ENCODE measurements at regions not wholly inside any gene's neighbourhood (a gene's known extent, or its start where the extent isn't known, plus 50 kb on each side); places are given as distances from the start of the nearest gene placed in this dataset.

DNA sequence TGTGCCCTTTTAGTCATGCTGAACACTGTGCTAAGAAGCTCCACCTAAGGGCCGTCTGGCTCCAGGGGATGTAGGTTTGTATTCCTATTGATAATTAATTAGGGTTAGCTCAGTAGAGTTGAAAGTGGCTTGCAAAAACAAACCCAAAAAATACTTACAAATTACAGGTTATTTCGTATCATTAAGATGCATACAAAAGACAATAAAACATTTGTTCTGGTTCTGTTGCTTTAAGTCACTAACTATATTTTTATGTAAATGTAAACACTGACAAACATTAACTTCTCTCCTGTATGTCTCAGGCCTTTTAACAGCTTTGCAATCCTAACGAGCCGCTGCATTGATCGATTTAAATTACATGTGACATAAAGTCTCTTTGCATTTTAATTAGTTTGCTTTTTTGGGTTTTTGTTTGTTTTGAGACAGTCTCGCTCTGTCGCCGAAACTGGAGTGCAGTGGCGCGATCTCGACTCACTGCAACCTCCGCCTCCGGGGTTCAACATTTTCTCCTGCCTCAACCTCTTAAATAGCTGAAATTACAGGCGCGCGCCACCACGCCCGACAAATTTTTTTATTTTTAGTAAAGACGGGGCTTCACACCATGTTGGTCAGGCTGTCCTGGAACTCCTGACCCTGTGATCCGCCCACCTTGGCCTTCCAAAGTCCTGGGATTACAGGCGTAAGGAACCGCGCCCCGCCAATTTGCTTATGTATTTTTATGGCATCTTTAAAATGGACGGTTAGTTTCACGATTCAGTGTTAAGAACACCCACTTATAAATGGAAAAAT lies 110.9 kb downstream of the HFE start:
- no peak for DNase-seq (ENCODE audit: low spot score)

DNA sequence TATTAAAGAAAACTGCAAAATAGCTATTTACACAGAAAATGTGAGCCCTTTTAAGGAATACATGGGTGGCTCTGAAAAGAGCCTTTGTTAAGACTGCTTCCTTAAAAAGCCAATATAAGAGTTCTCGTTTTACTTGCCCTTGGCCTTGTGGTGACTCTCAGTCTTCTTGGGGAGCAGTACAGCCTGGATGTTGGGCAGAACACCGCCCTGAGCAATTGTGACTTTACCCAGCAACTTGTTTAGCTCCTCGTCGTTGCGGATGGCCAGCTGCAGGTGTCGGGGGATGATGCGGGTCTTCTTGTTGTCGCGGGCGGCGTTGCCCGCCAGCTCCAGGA lies 111.5 kb downstream of the HFE start:
- DNase-seq (ENCODE audit: low spot score): no peak

DNA sequence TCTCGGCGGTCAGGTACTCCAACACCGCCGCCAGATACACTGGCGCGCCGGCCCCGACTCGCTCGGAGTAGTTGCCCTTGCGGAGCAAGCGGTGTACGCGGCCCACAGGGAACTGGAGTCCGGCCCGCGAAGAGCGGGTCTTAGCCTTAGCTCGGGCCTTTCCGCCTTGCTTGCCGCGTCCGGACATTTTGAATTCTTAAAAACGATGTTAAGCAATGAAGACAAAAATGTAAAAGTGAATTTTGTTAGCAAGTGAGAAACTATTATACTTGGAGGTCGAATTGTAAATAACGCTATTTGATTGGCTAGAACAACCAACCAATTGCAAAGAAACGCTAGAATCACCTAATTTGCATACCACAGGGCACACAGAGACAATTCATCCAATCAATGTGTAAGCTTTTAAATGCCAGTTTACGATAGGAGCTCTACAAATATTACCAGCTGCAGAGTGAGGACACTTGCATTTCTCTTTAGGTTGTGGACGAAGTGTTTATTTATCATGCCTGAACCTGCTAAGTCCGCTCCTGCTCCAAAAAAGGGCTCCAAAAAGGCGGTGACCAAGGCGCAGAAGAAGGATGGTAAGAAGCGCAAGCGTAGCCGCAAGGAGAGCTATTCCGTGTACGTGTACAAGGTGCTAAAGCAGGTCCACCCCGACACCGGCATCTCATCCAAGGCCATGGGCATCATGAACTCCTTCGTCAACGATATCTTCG lies 112.0 kb downstream of the HFE start:
- peak; percentile 98 for DNase-seq (ENCODE audit: low spot score)

DNA sequence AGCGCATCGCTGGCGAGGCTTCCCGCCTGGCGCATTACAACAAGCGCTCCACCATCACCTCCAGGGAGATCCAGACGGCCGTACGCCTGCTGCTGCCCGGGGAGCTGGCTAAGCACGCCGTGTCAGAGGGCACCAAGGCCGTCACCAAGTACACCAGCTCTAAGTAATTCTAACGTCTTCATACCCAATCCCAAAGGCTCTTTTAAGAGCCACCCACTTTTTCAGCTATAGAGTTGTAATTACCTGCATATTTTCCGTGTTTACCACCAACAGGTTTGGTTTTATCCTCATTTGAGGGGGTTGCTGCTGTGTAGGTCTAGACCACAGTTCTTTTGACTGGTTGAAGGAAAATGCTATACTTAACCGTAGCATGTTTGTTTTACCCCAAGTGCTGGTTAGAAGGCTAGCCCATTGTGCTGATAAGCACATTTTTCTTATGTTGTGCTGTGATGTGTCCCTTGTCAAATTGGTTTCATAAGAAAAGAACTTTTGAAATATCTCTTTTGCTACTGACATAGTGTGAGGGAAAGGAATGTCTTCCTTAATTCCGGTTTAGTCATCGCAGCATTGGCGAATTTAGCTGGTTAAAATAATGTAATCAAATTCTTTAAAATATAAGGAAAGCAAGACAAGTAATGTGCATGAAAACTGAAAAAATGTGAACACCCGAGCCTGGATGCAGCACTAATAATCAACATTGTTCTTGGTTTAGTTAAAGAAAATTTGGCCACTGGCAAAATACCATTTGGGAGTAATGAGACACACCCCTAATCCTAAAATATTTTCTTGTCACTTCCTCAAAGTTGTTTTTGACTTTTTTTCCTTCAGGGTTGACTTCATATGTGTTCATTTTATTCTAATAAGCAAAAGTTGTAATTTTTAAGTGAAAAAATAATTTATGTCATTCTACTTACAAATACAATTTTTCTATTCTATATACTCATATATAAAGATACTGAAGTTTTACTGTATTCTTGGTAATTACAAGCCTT lies 112.8 kb downstream of the HFE start:
- DNase-seq (ENCODE audit: low spot score): no peak

DNA sequence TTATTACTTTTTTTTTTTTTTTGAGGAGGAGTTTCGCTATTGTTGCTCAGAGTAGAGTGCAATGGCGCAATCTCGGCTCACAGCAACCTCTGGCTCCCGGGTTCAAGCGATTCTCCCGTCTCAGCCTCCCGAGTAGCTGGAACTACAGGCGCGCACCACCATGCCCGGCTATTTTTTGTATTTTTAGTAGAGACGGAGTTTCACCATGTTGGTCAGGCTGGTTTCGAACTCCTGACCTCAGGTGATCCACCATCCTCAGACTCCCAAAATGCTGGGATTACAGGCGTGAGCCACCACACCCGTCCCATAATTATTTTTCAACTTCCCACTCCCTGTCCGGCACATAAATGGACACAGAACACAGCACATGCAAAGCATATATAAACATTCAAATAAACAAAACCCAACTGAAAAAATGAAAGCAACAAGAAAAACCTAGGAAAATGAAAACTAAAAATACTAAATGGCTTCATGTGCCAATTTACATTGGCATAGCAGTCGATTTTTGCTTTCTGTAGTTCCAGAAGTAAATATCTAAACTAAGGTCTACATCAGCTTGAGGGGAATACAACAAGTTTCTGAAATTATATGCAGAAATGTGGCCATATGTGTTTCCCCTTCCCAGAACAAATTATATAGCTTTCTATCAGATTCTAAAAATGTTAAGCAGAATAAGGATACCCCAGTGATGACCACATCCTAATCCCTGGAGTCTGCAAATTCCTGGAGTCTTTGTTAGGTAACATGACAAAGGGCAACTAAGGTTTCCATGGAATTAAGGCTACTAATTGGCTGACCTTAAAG lies 113.9 kb downstream of the HFE start:
- DNase-seq (ENCODE audit: low spot score): no peak

DNA sequence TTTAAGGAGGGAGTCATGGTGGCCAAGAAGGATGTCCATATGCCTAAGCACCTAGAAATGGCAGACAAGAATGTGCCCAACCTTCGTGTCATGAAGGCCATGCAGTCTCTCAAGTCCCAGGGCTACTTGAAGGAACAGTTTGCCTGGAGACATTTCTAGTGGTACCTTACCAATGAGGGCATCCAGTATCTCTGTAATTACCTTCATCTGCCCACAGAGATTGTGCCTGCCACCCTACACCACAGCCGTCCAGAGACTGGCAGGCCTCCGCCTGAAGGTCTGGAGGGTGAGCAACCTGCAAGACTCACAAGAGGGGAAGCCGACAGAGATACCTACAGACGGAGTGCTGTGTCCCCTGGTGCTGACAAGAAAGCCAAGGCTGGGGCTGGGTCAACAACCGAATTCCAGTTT lies 115.0 kb downstream of the HFE start:
- DNase-seq (ENCODE audit: low spot score): no peak

DNA sequence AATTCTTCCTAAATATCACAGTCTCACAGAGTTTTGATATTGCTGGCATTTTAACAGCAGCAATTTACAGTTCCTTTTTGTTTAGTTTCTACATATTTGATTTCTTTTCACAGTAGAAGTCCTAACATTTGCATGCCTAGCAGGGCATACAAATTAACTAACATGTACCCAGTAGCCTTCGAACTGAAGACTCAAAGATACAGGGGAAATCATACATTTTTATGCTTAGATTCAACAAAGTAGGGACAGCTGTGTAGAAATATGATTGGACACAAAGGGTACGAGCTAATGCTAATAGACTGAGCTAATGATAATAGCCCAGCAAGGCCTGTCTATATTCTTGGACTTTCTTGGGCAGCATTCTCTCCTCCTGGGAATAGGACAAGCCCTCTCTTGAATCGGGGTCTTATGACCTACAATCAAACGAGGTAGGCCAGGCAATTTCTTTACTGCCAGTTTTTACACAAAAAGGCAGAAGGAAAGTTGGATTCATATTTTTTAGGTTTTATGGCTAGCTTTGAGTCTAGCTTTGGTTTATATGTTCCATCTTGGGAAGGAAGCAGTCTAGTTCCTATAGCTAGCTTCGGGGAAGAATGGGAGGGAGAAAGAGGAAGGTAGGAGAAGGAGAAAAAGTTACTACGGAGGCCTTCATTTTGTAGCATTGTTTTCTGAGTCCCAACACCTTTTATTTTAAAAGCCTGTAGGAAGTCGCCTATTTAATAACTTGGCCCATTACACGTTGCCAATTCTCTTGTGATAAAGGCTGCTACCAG lies 115.8 kb downstream of the HFE start:
- DNase-seq (ENCODE audit: low spot score): no peak

DNA sequence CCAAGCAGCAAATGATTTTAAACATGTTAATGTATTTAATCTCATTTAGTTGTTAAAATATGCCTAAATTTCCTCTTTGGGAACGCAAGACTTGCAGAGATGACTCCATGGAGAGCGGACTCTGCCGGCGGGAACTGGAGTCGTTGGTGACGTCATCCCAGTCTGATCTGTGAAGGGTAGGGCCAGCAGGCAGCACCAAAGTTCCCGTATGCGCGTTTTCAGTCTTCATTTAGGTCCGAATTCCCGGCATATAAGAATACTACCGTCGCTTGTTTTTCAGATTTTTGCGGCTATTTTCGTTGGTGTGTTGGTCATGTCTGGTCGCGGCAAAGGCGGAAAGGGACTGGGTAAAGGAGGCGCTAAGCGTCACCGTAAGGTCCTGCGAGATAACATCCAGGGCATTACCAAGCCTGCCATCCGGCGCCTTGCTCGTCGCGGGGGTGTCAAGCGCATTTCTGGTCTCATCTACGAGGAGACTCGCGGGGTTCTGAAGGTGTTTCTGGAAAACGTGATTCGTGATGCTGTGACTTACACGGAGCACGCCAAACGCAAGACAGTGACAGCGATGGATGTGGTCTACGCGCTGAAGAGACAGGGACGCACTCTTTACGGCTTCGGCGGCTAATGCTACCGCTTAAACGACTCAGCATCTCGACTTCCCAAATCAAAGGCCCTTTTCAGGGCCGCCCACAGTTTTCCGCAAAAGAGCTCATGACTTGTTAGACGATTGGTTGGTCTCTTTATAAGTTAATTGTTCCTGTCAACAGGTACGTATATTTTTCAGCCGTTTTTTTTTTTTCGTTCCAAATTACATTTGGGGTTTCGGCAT lies 117.3 kb downstream of the HFE start:
- peak; percentile 99 for DNase-seq (ENCODE audit: low spot score)

DNA sequence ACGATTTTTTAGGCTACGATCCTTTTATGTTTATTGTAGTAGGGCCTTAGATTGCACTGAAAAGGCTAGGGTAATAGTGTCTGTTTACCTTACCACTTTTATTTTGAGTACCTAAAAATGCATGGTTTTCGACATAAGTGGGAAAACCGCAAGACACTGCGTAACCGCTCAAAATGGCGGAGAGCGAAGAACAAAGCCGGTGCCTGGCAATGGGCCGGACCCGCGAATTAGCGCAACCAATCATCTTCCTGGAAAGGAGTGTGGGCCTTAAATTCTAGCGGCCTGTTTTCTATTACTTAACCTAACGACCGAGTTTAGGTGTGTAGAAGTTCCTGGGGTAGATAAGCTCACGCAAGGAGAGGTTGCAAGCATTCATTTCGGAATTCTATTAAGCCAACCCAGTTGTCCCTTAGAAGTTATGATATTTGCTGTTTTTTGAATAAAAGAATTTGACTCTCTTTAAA lies 118.0 kb downstream of the HFE start:
- peak; percentile 77 for DNase-seq (ENCODE audit: low spot score)

DNA sequence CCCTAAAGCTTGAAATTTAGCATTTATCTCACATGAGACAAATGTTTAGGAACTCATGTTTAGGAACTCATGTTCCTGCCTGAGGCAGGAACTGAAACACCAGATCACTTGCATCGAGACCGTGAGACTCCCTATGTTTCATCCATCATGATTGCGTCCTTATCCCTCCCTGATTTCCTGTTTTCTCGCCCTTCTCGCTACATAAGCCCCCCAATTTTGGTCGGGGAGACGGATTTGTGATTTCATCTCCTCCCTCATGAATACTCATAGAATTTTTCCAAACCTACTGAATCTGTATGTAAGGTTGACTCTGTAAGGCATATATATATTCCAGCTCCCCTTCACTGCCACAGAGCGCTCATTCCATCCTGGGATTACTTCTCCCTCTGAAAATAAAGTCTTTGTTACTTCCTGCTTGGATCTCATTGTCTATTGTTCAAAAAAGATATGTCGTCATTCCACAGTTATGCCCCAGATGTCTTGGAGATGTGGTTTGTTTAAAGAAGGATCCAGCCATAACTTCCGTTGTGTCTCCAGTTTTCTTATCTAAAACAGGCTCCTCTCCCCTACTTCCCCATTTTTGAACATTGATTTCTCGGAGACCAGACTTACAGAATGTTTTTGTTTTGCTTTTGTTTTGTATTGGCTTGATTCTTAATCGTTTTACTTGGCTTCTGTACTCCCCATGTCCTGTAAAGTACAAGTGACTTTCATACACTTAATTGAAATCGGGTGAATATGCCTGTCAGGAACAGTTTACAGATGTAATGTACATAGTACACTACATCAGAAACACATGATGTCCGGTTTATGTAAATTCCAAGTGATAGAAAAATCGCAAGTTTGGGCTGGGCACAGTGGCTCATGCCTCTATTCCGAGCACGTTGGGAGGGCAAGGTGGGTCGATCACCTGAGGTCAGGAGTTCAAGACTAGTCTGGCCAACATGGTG lies 118.7 kb downstream of the HFE start:
- peak; percentile 87 for DNase-seq (ENCODE audit: low spot score)

DNA sequence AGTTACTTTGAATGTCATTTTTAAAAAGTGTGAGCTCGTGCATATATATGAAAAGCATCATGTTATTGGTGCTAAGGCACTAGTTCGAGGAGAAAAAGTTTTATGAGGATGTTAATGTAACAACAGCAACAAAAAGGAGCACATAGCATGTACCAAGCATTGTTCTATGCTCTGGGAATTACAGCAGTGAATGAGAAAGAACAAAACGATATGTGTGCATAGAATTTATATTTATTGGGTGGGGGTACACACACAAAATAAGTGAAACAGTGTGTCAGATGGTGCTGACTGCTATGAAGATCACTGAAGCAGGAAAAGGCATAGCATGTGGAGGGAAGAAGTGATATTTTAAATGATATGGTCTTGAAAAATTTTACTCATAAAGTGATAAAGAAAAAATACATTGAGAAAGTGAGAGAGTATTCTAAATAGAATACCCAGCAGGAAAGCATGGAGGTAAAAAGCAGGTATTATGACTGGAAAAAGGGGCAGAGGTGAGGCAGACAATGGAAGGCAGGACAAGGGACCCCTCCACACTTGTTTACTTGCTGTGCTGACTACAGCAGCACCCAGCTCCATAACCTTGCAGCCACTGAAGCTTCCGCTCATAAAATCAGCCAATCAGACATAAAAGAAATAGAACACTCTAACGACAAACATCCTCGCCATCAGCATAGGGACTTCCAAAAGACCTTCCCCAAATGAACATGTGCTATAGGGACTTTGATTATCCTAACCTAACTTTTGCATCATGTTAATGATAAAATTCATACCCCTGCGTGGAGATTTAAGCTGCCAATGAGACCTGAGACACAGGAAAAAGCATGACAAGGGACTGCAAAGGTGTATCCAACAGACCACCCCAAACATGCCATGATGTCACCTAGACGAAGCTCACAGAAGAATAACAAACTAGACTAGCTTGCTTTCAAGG lies 119.9 kb downstream of the HFE start:
- peak; percentile 8 for DNase-seq (ENCODE audit: low spot score)

DNA sequence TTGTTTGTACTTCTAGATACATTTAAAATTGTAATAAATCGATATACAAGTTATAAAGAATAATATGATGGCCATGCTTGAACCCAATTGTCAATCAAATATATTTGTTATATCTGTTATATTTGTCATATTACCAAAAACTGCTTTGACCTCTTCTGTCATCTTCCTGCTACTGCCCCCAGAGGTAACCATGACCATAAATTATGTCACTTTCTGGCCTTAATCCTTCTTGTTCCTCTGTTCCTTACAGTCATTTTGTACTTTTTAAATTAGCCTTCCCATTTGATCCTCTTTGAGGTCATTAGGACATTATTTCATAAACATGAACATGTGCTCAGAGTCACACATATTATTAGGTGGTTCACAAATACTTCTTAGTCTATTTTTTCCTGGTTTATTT lies 124.7 kb downstream of the HFE start:
- no peak for DNase-seq (ENCODE audit: low spot score)

DNA sequence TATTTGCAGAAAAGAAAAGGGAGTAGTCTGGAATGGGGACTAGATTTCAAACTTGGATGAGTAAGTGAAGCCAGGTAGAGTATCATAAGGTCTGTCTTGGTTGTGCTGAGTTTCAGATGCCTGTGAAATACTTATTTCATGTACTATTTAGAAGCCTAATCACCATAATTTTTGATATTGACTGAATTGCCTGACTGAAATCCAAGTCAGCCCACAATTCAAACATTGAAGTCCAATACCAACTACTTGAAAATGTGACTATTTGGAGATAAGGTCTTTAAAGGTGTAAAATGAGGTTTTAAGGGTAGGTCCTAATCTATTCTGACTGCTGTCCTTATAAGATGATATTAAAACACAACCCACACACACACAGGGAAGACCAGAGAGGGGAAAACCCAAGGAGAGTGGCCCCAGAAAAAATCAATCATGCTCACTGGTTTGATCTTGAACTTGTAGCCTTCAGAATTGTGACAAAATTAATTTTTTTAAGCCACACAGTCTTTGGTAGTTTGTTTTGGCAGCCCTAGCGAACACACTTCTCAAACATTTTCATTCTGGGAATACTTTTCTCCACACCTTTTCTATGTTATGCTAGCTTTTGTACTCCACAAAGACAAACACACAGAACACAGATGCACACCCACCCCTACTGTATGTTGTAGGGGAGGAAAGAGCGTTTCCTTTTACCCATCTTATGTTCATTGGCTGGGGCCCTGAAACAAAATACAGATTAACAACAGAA lies 126.3 kb downstream of the HFE start:
- no peak for DNase-seq (ENCODE audit: low spot score)

DNA sequence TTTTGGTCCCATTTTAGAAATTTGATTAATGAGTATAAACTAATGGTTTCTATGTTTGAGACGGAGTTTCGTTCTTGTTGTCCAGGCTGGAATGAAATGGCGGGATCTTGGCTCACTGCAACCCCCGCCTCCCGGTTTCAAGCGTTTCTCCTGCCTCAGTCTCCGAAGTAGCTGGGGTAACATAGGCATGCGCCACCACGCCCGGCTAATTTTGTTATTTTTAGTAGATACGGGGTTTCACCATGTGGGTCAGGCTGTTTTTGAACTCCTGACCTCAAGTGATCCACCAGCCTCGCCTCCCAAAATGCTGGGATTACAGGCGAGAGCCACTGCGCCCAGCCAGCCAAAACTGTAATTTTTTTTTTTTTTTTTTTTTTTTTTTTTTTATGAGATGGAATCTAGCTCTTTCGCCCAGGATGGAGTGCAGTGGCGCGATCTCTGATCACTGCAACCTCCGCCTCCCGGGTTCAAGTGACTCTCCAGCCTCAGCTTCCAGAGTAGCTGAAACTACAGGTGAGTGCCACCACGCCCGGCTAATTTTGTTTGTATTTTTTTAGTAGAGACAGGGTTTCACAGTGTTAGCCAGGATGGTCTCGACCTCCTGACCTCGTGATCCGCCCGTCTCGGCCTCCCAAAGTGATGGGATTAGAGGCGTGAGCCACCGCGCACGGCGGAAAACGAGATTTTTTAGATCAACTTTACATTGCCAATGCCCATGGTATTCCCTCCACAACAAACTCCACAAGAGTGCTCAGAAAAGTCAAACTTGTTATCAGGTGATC lies 127.8 kb downstream of the HFE start:
- no peak for DNase-seq (ENCODE audit: low spot score)

DNA sequence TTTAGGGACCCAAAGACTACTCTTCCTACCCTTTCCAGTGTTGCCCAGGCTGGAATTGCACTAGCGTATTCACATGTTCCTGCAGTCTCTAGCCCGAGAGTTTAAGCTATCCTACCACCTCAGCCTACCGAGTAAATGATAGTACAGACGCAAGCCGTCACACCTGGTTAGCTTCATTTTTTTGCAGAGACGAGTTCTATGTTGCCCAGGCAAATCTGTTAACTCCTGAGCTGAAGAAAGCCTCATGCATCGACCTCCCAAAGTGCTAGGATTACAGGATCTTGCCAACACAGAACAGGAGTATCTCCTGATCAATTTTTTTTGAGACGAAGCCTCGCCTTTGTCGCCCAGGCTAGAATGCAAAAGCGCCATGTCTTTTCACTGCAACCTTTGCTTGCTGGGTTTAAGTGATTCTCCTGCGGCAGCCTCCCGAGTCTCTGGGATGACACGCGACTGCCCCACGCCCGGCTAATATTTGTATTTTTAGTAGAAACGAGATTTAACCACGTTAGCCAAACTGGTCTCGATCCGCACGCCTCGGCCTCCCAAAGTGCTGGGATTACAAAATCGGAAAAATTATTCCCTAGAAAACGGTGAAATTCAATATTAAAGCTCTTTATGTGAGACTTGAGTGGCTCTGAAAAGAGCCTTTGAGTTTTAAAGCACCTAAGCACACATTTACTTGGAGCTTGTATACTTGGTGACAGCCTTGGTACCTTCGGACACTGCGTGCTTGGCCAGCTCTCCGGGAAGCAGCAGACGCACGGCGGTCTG lies 128.5 kb downstream of the HFE start:
- DNase-seq (ENCODE audit: low spot score): peak; percentile 9
